Heart left ventricle (tissue), 16 donors: ENCODE measurements at regions not wholly inside any gene's neighbourhood (a gene's known extent, or its start where the extent isn't known, plus 50 kb on each side); places are given as distances from the start of the nearest gene placed in this dataset.

Source experiments
- ATAC-seq, 4 donors: fragments of 200-7000 bp; cut with Tn5 transposase; one replicate each; pipeline ENCODE4 v1.9.1; 2020 to 2022; ENCODE audit warnings: moderate library complexity in 4 of 4, mild to moderate bottlenecking in 3 of 4, moderate number of reproducible peaks in 1 of 4
- DNase-seq, 5 donors: peaks; one replicate each; pipeline ENCODE4 v3.0.0-alpha.2; 2020
- H3K27ac ChIP-seq, 12 donors: fragments of 200-600 bp; sonication (generic) in 4 of 12; one replicate each; pipeline versions ENCODE4 v1.5.0 to v1.8.0; 2016 to 2022; ENCODE audit warnings: mild to moderate bottlenecking in 2 of 12
- H3K27me3 ChIP-seq, 9 donors: fragments of 200-600 bp; sonication (generic) in 2 of 9; one replicate each; pipeline versions ENCODE4 v1.5.1 to v1.8.0; 2016 to 2022; ENCODE audit warnings: mild to moderate bottlenecking in 3 of 9
- H3K36me3 ChIP-seq, 9 donors: fragments of 200-600 bp; sonication (generic) in 2 of 9; one replicate each; pipeline versions ENCODE4 v1.5.0 to v1.8.0; 2018 to 2022; ENCODE audit warnings: mild to moderate bottlenecking in 2 of 9
- H3K4me1 ChIP-seq, 12 donors: fragments of 200-600 bp; sonication (generic) in 4 of 12; one replicate each; pipeline versions ENCODE4 v1.5.0 to v1.8.0; 2016 to 2022; ENCODE audit warnings: mild to moderate bottlenecking in 3 of 12
- H3K4me3 ChIP-seq, 12 donors: fragments of 200-600 bp; sonication (generic) in 4 of 12; one replicate each; pipeline versions ENCODE4 v1.5.0 to v1.8.0; 2017 to 2022; ENCODE audit warnings: mild to moderate bottlenecking in 9 of 12, moderate library complexity in 4 of 12
- H3K9me3 ChIP-seq, 12 donors: fragments of 200-600 bp; sonication (generic) in 4 of 12; one replicate each; pipeline versions ENCODE4 v1.5.0 to v1.8.0; 2016 to 2022; ENCODE audit warnings: mild to moderate bottlenecking in 1 of 12
- CTCF ChIP-seq, 12 donors: fragments of 200-600 bp; sonication (generic) in 4 of 12; IDR thresholded peaks; one replicate each; pipeline versions ENCODE4 v1.5.0 to v1.8.0; 2018 to 2022; ENCODE audit warnings: antibody characterized with exemption in 12 of 12, mild to moderate bottlenecking in 5 of 12
- POLR2A ChIP-seq, 2 donors: fragments of 450-650 bp; IDR thresholded peaks; one replicate each; pipeline ENCODE4 v1.6.1; 2017; ENCODE audit warnings: antibody characterized with exemption in 2 of 2, mild to moderate bottlenecking in 2 of 2, moderate library complexity in 2 of 2
- WGBS, 4 donors: extraction: QIAGEN DNeasy Blood & Tissue Kit in 2 of 4; methylation state at CpG; one replicate each; pipeline versions ENCODE4 v1.1.5 to v1.1.7; 2013 to 2018; 5-methylcytosine and 5-hydroxymethylcytosine counted together
- intact Hi-C, 10 donors: fragments of 100-400 bp; cut with DNase I; formaldehyde crosslinking; loops; one replicate each; pipeline versions ENCODE4 v1.11.1 to v1.14.2; 2022
- donor health status: ischemic (EF 13 %, LVEDD 7.1; RV severe dilation, severe dysfunction).
- donor health status: healthy with polysubstance abuse.
- donor health status: DM: no; HTN: yes; CAD: no.
- donor health status: DM: no; HTN: no; CAD: no.
- donor health status: ischemic (EF 25% LVEDD 6.9; RV normal size, moderate dysfunction).
- donor health status: ischemic (EF 25% LVEDD 5.7; RV mildly dilated, moderate dysfunction).
- donor health status: healthy.
- donor health status: DM: yes; HTN: yes; CAD: no.
- donor health status: ischemic (EF 35%, LVEDD 5.7; RV mildly dilated, moderate dysfunction).
- donor health status: nonischemic (EF 11% LVEDD 7.7; RV severe dilation, severe dysfunction).
- donor health status: DM: yes; HTN: yes; CAD: no.
- donor health status: PGD.
- donor health status: ischemic (EF 29% LVEDD 5.4; RV normal size, mild dysfunction).
- donor health status: nonischemic (EF 23%, LVEDD 6.1; RV moderate dilation, normal function).

DNA sequence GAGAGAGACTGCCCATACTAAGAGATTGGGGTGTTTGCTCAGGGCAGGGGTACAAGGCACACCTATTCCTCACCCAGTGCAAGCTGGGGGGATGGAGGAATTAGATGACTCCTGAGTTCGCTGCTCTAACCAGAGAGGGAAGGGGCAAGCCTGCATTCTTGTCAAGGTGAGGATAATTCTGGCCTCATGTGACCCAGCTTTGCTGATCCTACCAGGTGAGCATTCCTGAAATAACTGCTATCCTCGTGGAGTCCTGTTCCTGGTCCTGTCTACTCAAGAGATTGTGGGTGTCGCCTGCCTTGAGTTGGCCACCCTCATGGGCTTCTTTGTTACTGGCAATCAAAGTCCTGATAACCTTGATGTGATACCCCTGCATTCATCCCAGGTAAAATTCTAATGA lies 206.0 kb downstream of the SPP2 start:
- no peak overlapping the region for H3K27ac ChIP-seq
- H3K4me1 ChIP-seq: no peaks in the 10 kb centered on the region
- 48 to 71% (median 52%) methylated on average over 2 to 3 of the region's 3 CpGs for WGBS, 4 donors
- TF ChIP-seq CTCF (IDR thresholded peaks at IDR 0.05) (no peak), POLR2A (IDR thresholded peaks at IDR 0.05) (no peak)
- intact Hi-C loops: no loop called here
- no peaks in the 10 kb centered on the region for H3K9me3 ChIP-seq
- no peaks in the 10 kb centered on the region for H3K36me3 ChIP-seq
- H3K27me3 ChIP-seq: peaks cover 0 to 26% (median 0%) of the 10 kb centered on the region in 9 donors
- DNase-seq (no peak), ATAC-seq (no peak)
- H3K4me3 ChIP-seq: no peak overlapping the region

GRCh38 chr2:234254783-234255521 lies 204.4 kb downstream of the SPP2 start:
- intact Hi-C loops: no loop called here
- Histone ChIP-seq H3K36me3 (no peaks in the 10 kb centered on the region), H3K4me3 (no peak overlapping the region), H3K27ac (no peak overlapping the region), H3K27me3 (peaks cover 0 to 39% (median 3%) of the 10 kb centered on the region in 9 donors), H3K9me3 (no peaks in the 10 kb centered on the region), H3K4me1 (no peaks in the 10 kb centered on the region)
- no peak for ATAC-seq
- WGBS, 4 donors: 88 to 91% (median 89%) methylated on average over 5 of the region's 5 CpGs
- DNase-seq: no peak
- TF ChIP-seq CTCF (IDR thresholded peaks at IDR 0.05) (no peak), POLR2A (IDR thresholded peaks at IDR 0.05) (no peak)

DNA sequence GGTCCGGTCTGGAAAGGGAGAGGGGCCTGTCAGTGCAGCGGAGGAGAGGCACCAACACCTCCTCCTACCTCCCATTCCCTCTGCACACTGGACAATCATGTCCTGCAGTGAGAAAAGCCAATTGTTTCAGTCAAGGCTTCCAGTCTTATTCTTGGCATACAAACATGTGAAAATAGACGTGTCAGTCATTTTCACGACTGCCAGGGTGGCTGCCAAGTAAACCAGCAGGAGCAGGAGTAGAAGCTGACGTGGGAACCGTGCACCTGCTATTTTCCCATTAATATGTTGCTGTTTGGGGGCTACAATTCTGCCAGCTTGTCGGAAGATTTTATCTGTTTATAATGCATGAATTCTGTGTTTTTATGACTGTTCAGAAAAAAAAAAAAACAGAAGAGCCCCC lies 202.3 kb downstream of the SPP2 start:
- DNase-seq (no peak), ATAC-seq (no peak)
- Histone ChIP-seq H3K27ac (no peak overlapping the region), H3K27me3 (peaks cover 0 to 45% (median 8%) of the 10 kb centered on the region in 9 donors), H3K4me1 (no peaks in the 10 kb centered on the region), H3K36me3 (no peaks in the 10 kb centered on the region), H3K9me3 (no peaks in the 10 kb centered on the region), H3K4me3 (no peak overlapping the region)
- intact Hi-C loops: no loop called here
- no peak for TF ChIP-seq POLR2A (IDR thresholded peaks at IDR 0.05)
- TF ChIP-seq CTCF (IDR thresholded peaks at IDR 0.05): no peak
- WGBS, 4 donors: 69 to 73% (median 70%) methylated on average over 7 of the region's 7 CpGs

- Histone ChIP-seq H3K27ac (no peak overlapping the region), H3K36me3 (no peaks in the 10 kb centered on the region), H3K4me1 (no peaks in the 10 kb centered on the region), H3K9me3 (no peaks in the 10 kb centered on the region), H3K27me3 (peaks cover 0 to 39% (median 8%) of the 10 kb centered on the region in 9 donors), H3K4me3 (no peak overlapping the region)
- no peak for DNase-seq
- intact Hi-C loops: no loop called here
- no peak for TF ChIP-seq POLR2A (IDR thresholded peaks at IDR 0.05)
- TF ChIP-seq CTCF (IDR thresholded peaks at IDR 0.05): no peak
- no peak for ATAC-seq
- 62 to 70% (median 65%) methylated on average over 8 of the region's 8 CpGs for WGBS, 4 donors
These were observed 201.1 kb downstream of the SPP2 start for GRCh38 chr2:234251326-234252271.
